Stomach (tissue), 8 donors: ENCODE measurements at regions not wholly inside any gene's neighbourhood (a gene's known extent, or its start where the extent isn't known, plus 50 kb on each side); places are given as distances from the start of the nearest gene placed in this dataset.

Experiments used
- DNase-seq, 2 donors: peaks; one replicate each; pipeline versions ENCODE4 v3.0.0 to v3.0.0-alpha.2; 2013 to 2019
- H3K27ac ChIP-seq, 5 donors: fragments of 200-600 bp in 4 of 5; sonication (generic) in 4 of 5; one replicate each; pipeline ENCODE4 v1.5.1; 2013 to 2019; ENCODE audit warnings: mild to moderate bottlenecking in 1 of 5, moderate library complexity in 1 of 5
- H3K27me3 ChIP-seq, 3 donors: fragments of 200-600 bp; sonication (generic); one replicate each; pipeline ENCODE4 v1.5.1; 2017 to 2019; ENCODE audit warnings: mixed run types in 1 of 3
- H3K36me3 ChIP-seq, 4 donors: fragments of 200-600 bp; sonication (generic); 1 replicate in 3 of 4; 2 replicates in 1 of 4; pipeline ENCODE4 v1.5.1; 2016 to 2019
- H3K4me1 ChIP-seq, 4 donors: fragments of 200-600 bp; sonication (generic); one replicate each; pipeline ENCODE4 v1.5.1; 2016 to 2019
- H3K4me3 ChIP-seq, 4 donors: fragments of 200-600 bp; sonication (generic) in 3 of 4; one replicate each; pipeline ENCODE4 v1.5.1; 2016 to 2019; ENCODE audit warnings: mild to moderate bottlenecking in 1 of 4
- H3K9me3 ChIP-seq, 4 donors: fragments of 200-600 bp; sonication (generic); one replicate each; pipeline ENCODE4 v1.5.1; 2016 to 2019
- CTCF ChIP-seq, 7 experiments: fragments of 450-650 bp in 4 of 7; fragments of 200-600 bp in 3 of 7; sonication (generic) in 3 of 7; IDR thresholded peaks; one replicate each; pipeline ENCODE4 v1.5.1; 2016 to 2019; ENCODE audit warnings: antibody characterized with exemption in 7 of 7, control low read depth in 2 of 7, mild to moderate bottlenecking in 1 of 7
- EP300 ChIP-seq: sonication (generic); formaldehyde crosslinking; IDR thresholded peaks from one replicate; pipeline ENCODE4 v1.6.1; 2017; ENCODE audit warnings: antibody characterized with exemption
- POLR2A ChIP-seq, 4 donors: fragments of 450-650 bp; IDR thresholded peaks; one replicate each; pipeline ENCODE4 v1.6.1; 2016; ENCODE audit warnings: antibody characterized with exemption in 4 of 4, control low read depth in 2 of 4, mild to moderate bottlenecking in 1 of 4, moderate library complexity in 1 of 4
- POLR2AphosphoS5 ChIP-seq, 3 donors: sonication (generic); formaldehyde crosslinking; IDR thresholded peaks; one replicate each; pipeline ENCODE4 v1.6.1; 2016; ENCODE audit warnings: antibody characterized with exemption in 3 of 3
- WGBS, 5 donors: extraction: QIAGEN DNeasy Blood & Tissue Kit in 3 of 5; methylation state at CpG; one replicate each; pipeline versions ENCODE4 v1.1.5 to v1.1.7; 2013 to 2018; 5-methylcytosine and 5-hydroxymethylcytosine counted together
- intact Hi-C: fragments of 100-400 bp; cut with DNase I; formaldehyde crosslinking; loops from one replicate; pipeline ENCODE4 v1.15.1; 2023; ENCODE audit warnings: low total_unique reads
- donor health status: healthy with polysubstance abuse.
- donor health status: Bipolar disorder and iron deficiency.
- donor health status: healthy.

- DNase-seq, result peak in 1 of 2 donors; percentile 34
- Histone ChIP-seq H3K27ac (no peak overlapping the region), H3K9me3 (no peaks in the 10 kb centered on the region), H3K4me1 (peaks cover 0 to 13% (median 3%) of the 10 kb centered on the region in 4 donors), H3K27me3 (no peaks in the 10 kb centered on the region), H3K4me3 (no peak overlapping the region), H3K36me3 (no peaks in the 10 kb centered on the region)
- intact Hi-C loops, result no loop called here
- TF ChIP-seq POLR2AphosphoS5 (IDR thresholded peaks at IDR 0.05), result peak in 2 of 3 donors; percentile 24 to 75
- no peak for TF ChIP-seq EP300
- no peak for TF ChIP-seq POLR2A (IDR thresholded peaks at IDR 0.05)
- TF ChIP-seq CTCF (IDR thresholded peaks at IDR 0.05), result no peak
- WGBS, 5 donors, result 15 to 36% (median 31%) methylated on average over 4 of the region's 4 CpGs
These were observed 1216.1 kb upstream of the FAM98A start for GRCh38 chr2:34815052-34815741.

GRCh38 chr2:34810456-34810855 lies 1211.4 kb upstream of the FAM98A start:
- Histone ChIP-seq H3K36me3 (no peaks in the 10 kb centered on the region), H3K4me3 (no peak overlapping the region), H3K27ac (no peak overlapping the region), H3K9me3 (no peaks in the 10 kb centered on the region), H3K4me1 (peaks cover 0 to 13% (median 3%) of the 10 kb centered on the region in 4 donors), H3K27me3 (no peaks in the 10 kb centered on the region)
- 57 to 85% (median 74%) methylated on average over 2 of the region's 2 CpGs for whole genome bisulfite sequencing, 5 donors
- intact Hi-C loops, result no loop called here
- TF ChIP-seq EP300 (no peak), POLR2A (IDR thresholded peaks at IDR 0.05) (no peak), POLR2AphosphoS5 (IDR thresholded peaks at IDR 0.05) (no peak), CTCF (IDR thresholded peaks at IDR 0.05) (no peak)
- DNase-seq, result no peak

GRCh38 chr2:34808426-34808825 lies 1209.3 kb upstream of the FAM98A start:
- TF ChIP-seq EP300, result no peak
- TF ChIP-seq CTCF (IDR thresholded peaks at IDR 0.05), result no peak
- TF ChIP-seq POLR2A (IDR thresholded peaks at IDR 0.05), result no peak
- no peak for TF ChIP-seq POLR2AphosphoS5 (IDR thresholded peaks at IDR 0.05)
- H3K36me3 ChIP-seq, result no peaks in the 10 kb centered on the region
- 65 to 83% (median 71%) methylated on average over 3 of the region's 3 CpGs for WGBS, 5 donors
- no peaks in the 10 kb centered on the region for H3K9me3 ChIP-seq
- no peaks in the 10 kb centered on the region for H3K4me1 ChIP-seq
- H3K27me3 ChIP-seq, result no peaks in the 10 kb centered on the region
- intact Hi-C loops, result no loop called here
- no peak for DNase-seq
- H3K27ac ChIP-seq, result no peak overlapping the region
- no peak overlapping the region for H3K4me3 ChIP-seq

GRCh38 chr2:34806891-34807290 lies 1207.8 kb upstream of the FAM98A start:
- intact Hi-C loops, result no loop called here
- H3K4me1 ChIP-seq, result no peaks in the 10 kb centered on the region
- no peaks in the 10 kb centered on the region for H3K27me3 ChIP-seq
- no peaks in the 10 kb centered on the region for H3K9me3 ChIP-seq
- no peak for DNase-seq
- H3K27ac ChIP-seq, result no peak overlapping the region
- H3K36me3 ChIP-seq, result no peaks in the 10 kb centered on the region
- TF ChIP-seq EP300, result no peak
- no peak for TF ChIP-seq POLR2A (IDR thresholded peaks at IDR 0.05)
- no peak for TF ChIP-seq CTCF (IDR thresholded peaks at IDR 0.05)
- TF ChIP-seq POLR2AphosphoS5 (IDR thresholded peaks at IDR 0.05), result no peak
- H3K4me3 ChIP-seq, result no peak overlapping the region
